Prostate gland (tissue), 2 donors: ENCODE measurements at regions not wholly inside any gene's neighbourhood (a gene's known extent, or its start where the extent isn't known, plus 50 kb on each side); places are given as distances from the start of the nearest gene placed in this dataset.

Experiments used
- DNase-seq: peaks from one replicate; pipeline ENCODE4 v3.0.0-alpha.2; 2019; ENCODE audit warnings: low spot score
- H3K27ac ChIP-seq, 2 donors: fragments of 200-600 bp; sonication (generic); 2 replicates each; pipeline ENCODE4 v1.5.1; 2017 to 2019
- H3K27me3 ChIP-seq: fragments of 200-600 bp; sonication (generic); replicated peaks from 2 replicates; pipeline ENCODE4 v1.5.1; 2019; ENCODE audit not compliant: insufficient read depth
- H3K36me3 ChIP-seq, 2 donors: fragments of 200-600 bp; sonication (generic); 1 replicate in 1 of 2; 2 replicates in 1 of 2; pipeline versions ENCODE4 v1.5.1 to v1.8.1; 2017 to 2019
- H3K4me1 ChIP-seq: fragments of 200-600 bp; sonication (generic); replicated peaks from 2 replicates; pipeline ENCODE4 v1.5.1; 2019
- H3K4me3 ChIP-seq, 2 donors: fragments of 200-600 bp; sonication (generic); 2 replicates each; pipeline ENCODE4 v1.5.1; 2017 to 2019
- H3K9me3 ChIP-seq: fragments of 200-600 bp; sonication (generic); 2 replicates; pipeline ENCODE4 v1.5.1; 2017
- CTCF ChIP-seq, 4 experiments: fragments of 200-600 bp in 2 of 4; fragments of 450-650 bp in 2 of 4; sonication (generic) in 2 of 4; IDR thresholded peaks; 1 replicate in 3 of 4; 2 replicates in 1 of 4; pipeline ENCODE4 v1.5.1; 2016 to 2019; ENCODE audit warnings: antibody characterized with exemption in 4 of 4, mild to moderate bottlenecking in 2 of 4, moderate library complexity in 2 of 4
- POLR2A ChIP-seq: fragments of 450-650 bp; IDR thresholded peaks from one replicate; pipeline ENCODE4 v1.6.1; 2016; ENCODE audit warnings: antibody characterized with exemption, mild to moderate bottlenecking
- POLR2AphosphoS5 ChIP-seq: sonication (generic); formaldehyde crosslinking; IDR thresholded peaks from one replicate; pipeline ENCODE4 v1.6.1; 2017; ENCODE audit warnings: antibody characterized with exemption
- WGBS: methylation state at CpG from one replicate; pipeline ENCODE4 v1.1.5; 2018; 5-methylcytosine and 5-hydroxymethylcytosine counted together
- intact Hi-C: fragments of 100-400 bp; cut with DNase I; formaldehyde crosslinking; loops from one replicate; pipeline ENCODE4 v1.14.2; 2022

DNA sequence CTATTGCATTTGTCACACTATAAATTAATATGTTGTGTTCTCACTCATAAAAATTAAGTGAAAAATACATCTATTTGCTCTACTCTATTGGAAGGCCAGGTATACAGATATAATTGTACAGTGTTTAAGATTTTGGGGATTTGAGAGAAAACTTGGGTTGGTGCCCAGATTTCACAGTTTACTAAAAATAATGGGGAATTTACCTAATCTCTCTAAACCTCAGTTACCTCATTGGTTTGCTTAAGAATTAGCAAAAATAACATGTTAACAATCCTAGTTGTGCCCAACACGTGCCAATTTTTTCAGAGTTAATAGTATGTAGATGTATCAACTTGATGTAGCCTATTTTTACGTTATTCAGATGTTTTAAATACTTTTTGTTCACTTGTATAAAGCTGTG, 1495.3 kb upstream of the PCDH7 start:
- TF ChIP-seq CTCF (IDR thresholded peaks at IDR 0.05) (no peak), POLR2A (no peak), POLR2AphosphoS5 (no peak)
- intact Hi-C loops, result no loop called here
- Histone ChIP-seq H3K4me1 (no peaks in the 10 kb centered on the region), H3K27me3 (no peaks in the 10 kb centered on the region), H3K36me3 (no peaks in the 10 kb centered on the region), H3K9me3 (no peaks in the 10 kb centered on the region), H3K4me3 (no peak overlapping the region), H3K27ac (no peak overlapping the region)
- DNase-seq, result no peak
- WGBS, result 53% methylated on average over 2 of the region's 2 CpGs

DNA sequence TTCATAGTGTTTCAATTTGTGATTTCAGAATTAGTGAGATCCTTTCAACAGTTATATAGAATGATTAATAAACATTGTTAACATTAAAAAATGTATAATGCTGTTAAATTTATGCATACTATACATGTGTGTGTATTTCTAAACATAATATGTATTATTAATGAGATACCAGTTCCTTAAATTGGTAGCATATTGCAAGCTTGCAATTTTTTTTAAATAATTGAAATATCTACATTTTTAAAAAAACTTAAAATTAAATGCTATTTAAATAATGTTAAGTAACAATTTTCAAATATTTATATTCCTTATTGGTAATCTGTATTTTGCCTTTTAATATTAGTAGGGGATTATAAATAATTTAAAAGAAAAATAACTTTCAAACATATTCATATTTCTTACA, 1479.5 kb upstream of the PCDH7 start:
- intact Hi-C loops, result no loop called here
- no peak for DNase-seq
- no peaks in the 10 kb centered on the region for H3K27me3 ChIP-seq
- H3K4me3 ChIP-seq, result no peak overlapping the region
- H3K36me3 ChIP-seq, result no peaks in the 10 kb centered on the region
- H3K9me3 ChIP-seq, result no peaks in the 10 kb centered on the region
- H3K4me1 ChIP-seq, result no peaks in the 10 kb centered on the region
- no peak overlapping the region for H3K27ac ChIP-seq
- TF ChIP-seq CTCF (IDR thresholded peaks at IDR 0.05) (no peak), POLR2AphosphoS5 (no peak), POLR2A (no peak)

DNA sequence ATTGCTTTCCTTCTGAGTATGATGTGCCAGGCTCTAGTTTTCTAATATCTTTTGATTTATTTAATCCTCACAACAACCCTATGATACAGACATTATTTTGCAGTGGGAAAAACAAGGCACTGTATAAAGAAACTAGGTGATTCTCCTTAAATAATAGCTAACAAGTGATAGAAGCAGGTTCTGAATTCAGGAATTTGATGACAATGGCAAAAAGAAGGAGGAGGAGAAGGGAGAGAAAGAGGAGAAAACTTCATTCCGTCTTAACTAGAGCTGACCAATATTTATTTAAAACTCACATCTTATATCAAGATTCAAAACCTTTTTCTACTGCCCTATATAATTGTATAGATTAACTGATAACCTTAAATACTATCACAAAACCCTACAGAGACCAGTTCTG, 1477.1 kb upstream of the PCDH7 start:
- intact Hi-C loops, result no loop called here
- H3K4me3 ChIP-seq, result no peak overlapping the region
- no peak for DNase-seq
- H3K27ac ChIP-seq, result no peak overlapping the region
- 61% methylated on average over 1 of the region's 1 CpG for WGBS
- no peaks in the 10 kb centered on the region for H3K9me3 ChIP-seq
- H3K4me1 ChIP-seq, result no peaks in the 10 kb centered on the region
- H3K27me3 ChIP-seq, result no peaks in the 10 kb centered on the region
- H3K36me3 ChIP-seq, result no peaks in the 10 kb centered on the region
- no peak for TF ChIP-seq CTCF (IDR thresholded peaks at IDR 0.05)
- TF ChIP-seq POLR2A, result no peak
- TF ChIP-seq POLR2AphosphoS5, result no peak

DNA sequence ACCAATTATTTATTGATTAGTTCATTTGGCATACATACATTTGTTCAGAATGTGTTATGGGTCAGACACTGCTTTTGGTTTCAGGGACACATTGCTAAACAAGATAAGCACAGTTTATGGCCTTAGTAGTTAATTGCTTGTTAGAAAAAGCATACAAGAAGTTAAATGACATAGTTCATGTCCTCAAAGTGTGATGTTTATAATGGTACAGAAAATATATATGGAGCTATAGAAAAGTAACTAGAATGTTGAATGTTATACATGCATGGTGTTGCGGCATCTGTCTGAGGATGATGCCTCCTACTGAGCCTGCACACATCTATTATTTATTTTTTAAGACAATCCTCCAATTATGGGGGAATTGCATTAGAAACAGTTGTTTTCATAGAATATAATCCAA, 1476.3 kb upstream of the PCDH7 start:
- TF ChIP-seq POLR2A (no peak), POLR2AphosphoS5 (no peak), CTCF (IDR thresholded peaks at IDR 0.05) (no peak)
- Histone ChIP-seq H3K9me3 (no peaks in the 10 kb centered on the region), H3K27ac (no peak overlapping the region), H3K4me1 (no peaks in the 10 kb centered on the region), H3K36me3 (no peaks in the 10 kb centered on the region), H3K27me3 (no peaks in the 10 kb centered on the region), H3K4me3 (no peak overlapping the region)
- DNase-seq, result no peak
- intact Hi-C loops, result no loop called here
- 98% methylated on average over 1 of the region's 1 CpG for WGBS

DNA sequence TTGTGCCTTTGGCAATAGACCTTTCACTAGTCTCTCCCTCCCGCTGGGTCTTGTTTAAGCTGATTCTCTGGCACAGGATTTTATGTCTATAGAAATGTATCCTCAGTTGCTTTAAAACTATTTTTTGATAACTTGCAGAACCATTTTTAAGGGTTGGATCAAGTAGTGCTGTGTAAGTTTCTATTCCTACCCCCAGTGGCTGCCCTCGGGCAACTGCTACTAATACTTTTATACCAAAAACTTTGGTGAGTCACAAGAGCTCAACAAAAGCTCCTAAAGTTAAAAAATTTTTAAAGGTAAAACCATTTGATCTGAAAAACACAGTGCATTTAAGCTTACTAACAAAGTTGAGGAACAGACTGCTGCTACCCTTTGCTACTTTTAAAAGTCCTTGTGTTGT, 1460.6 kb upstream of the PCDH7 start:
- WGBS, result 74% methylated on average over 2 of the region's 2 CpGs
- intact Hi-C loops, result no loop called here

More for the DNA sequence above, 1460.6 kb upstream of the PCDH7 start:
- Histone ChIP-seq H3K9me3 (no peaks in the 10 kb centered on the region), H3K27me3 (no peaks in the 10 kb centered on the region), H3K36me3 (no peaks in the 10 kb centered on the region), H3K4me1 (no peaks in the 10 kb centered on the region), H3K4me3 (no peak overlapping the region), H3K27ac (no peak overlapping the region)
- no peak for TF ChIP-seq POLR2A
- no peak for TF ChIP-seq CTCF (IDR thresholded peaks at IDR 0.05)
- TF ChIP-seq POLR2AphosphoS5, result no peak
- DNase-seq, result no peak
